Naive thymus-derived CD4-positive, alpha-beta T cell (primary cell): ENCODE measurements at regions not wholly inside any gene's neighbourhood (a gene's known extent, or its start where the extent isn't known, plus 50 kb on each side); places are given as distances from the start of the nearest gene placed in this dataset.

Source experiments
- ATAC-seq: fragments of 150-1000 bp; cut with Tn5 transposase; 2 replicates; pipeline ENCODE4 v1.10.0; 2021; ENCODE audit warnings: mild to moderate bottlenecking, moderate library complexity
- CTCF ChIA-PET: fragments of 350-600 bp; sonication (Branson Sonifier 250); formaldehyde crosslinking; loops from one replicate; lab custom pipeline; 2021; ENCODE audit warnings: antibody characterized with exemption; lab: Charles Lee
- POLR2A ChIA-PET: fragments of 350-600 bp; sonication (Branson Sonifier 250); formaldehyde crosslinking; loops from one replicate; lab custom pipeline; 2021; ENCODE audit warnings: antibody characterized with exemption, inconsistent platforms; lab: Charles Lee
- DNase-seq, 9 donors: peaks; one replicate each; pipeline versions ENCODE4 v3.0.0 to v3.0.0-alpha.2; 2020 to 2022; ENCODE audit warnings: mixed read lengths in 1 of 9
- H3K27ac ChIP-seq: one replicate; pipeline ENCODE4 v1.7.0; 2013; ENCODE audit warnings: mild to moderate bottlenecking, low read depth, low read length, moderate library complexity
- H3K27me3 ChIP-seq, 2 donors: one replicate each; pipeline ENCODE4 v1.7.0; 2013; ENCODE audit warnings: low read length in 2 of 2, mild to moderate bottlenecking in 2 of 2, moderate library complexity in 2 of 2; ENCODE audit not compliant: control insufficient read depth in 2 of 2, insufficient read depth in 2 of 2
- H3K36me3 ChIP-seq, 3 experiments: 1 replicate in 2 of 3; 2 replicates in 1 of 3; pipeline ENCODE4 v1.7.0; 2013; ENCODE audit warnings: low read length in 3 of 3, mild to moderate bottlenecking in 3 of 3, moderate library complexity in 1 of 3; ENCODE audit not compliant: insufficient read depth in 3 of 3, control insufficient read depth in 2 of 3
- H3K4me1 ChIP-seq, 2 donors: one replicate each; pipeline ENCODE4 v1.7.0; 2013; ENCODE audit warnings: low read length in 2 of 2, mild to moderate bottlenecking in 2 of 2, moderate library complexity in 1 of 2; ENCODE audit not compliant: control insufficient read depth in 2 of 2, insufficient read depth in 2 of 2
- H3K4me3 ChIP-seq: 2 replicates; pipeline ENCODE4 v1.7.0; 2013; ENCODE audit warnings: mild to moderate bottlenecking, low read length
- H3K9me3 ChIP-seq, 3 experiments: 1 replicate in 2 of 3; 2 replicates in 1 of 3; pipeline ENCODE4 v1.7.0; 2013; ENCODE audit warnings: low read length in 3 of 3; ENCODE audit not compliant: control insufficient read depth in 2 of 3
- H3K27ac Mint-ChIP-seq, 9 donors: one replicate each; pipeline ENCODE4 v1.8.0; 2020 to 2022; ENCODE audit warnings: mixed read lengths in 9 of 9, mild to moderate bottlenecking in 8 of 9, moderate library complexity in 5 of 9, inconsistent platforms in 2 of 9
- H3K27me3 Mint-ChIP-seq, 5 donors: one replicate each; pipeline ENCODE4 v1.8.0; 2021 to 2022; ENCODE audit warnings: mixed read lengths in 5 of 5, mild to moderate bottlenecking in 1 of 5
- H3K36me3 Mint-ChIP-seq, 5 donors: one replicate each; pipeline ENCODE4 v1.8.0; 2020 to 2022; ENCODE audit warnings: mixed read lengths in 5 of 5, mild to moderate bottlenecking in 3 of 5, inconsistent platforms in 1 of 5
- H3K4me1 Mint-ChIP-seq, 7 donors: one replicate each; pipeline ENCODE4 v1.8.0; 2020 to 2022; ENCODE audit warnings: mixed read lengths in 7 of 7, mild to moderate bottlenecking in 3 of 7, inconsistent platforms in 1 of 7
- H3K4me3 Mint-ChIP-seq, 10 donors: one replicate each; pipeline ENCODE4 v1.8.0; 2020 to 2022; ENCODE audit warnings: mild to moderate bottlenecking in 10 of 10, mixed read lengths in 10 of 10, moderate library complexity in 6 of 10, inconsistent platforms in 2 of 10
- H3K9me3 Mint-ChIP-seq, 11 donors: one replicate each; pipeline ENCODE4 v1.8.0; 2020 to 2022; ENCODE audit warnings: mixed read lengths in 11 of 11, mild to moderate bottlenecking in 4 of 11, inconsistent platforms in 1 of 11, moderate library complexity in 1 of 11
- intact Hi-C, 2 donors: fragments of 100-400 bp; cut with micrococcal nuclease; formaldehyde crosslinking; loops; one replicate each; pipeline ENCODE4 v1.15.1; 2023

- intact Hi-C loops, result no loop called here
- Histone ChIP-seq H3K27ac (no peak overlapping the region), H3K4me3 (no peak overlapping the region), H3K9me3 (no peaks in the 10 kb centered on the region), H3K36me3 (no peaks in the 10 kb centered on the region), H3K4me1 (no peaks in the 10 kb centered on the region), H3K27me3 (no peaks in the 10 kb centered on the region)
- CTCF ChIA-PET, result no interaction called here
- Mint-ChIP-seq H3K36me3 (no peaks in the 10 kb centered on the region), H3K27me3 (peaks cover 0 to 10% (median 3%) of the 10 kb centered on the region in 5 donors), H3K27ac (no peak overlapping the region), H3K9me3 (peaks cover 0 to 6% (median 0%) of the 10 kb centered on the region in 11 donors), H3K4me3 (no peak overlapping the region), H3K4me1 (no peaks in the 10 kb centered on the region)
- no peak for DNase-seq
- POLR2A ChIA-PET, result no interaction called here
- ATAC-seq, result no peak
Measured at GRCh38 chr2:15776629-15776919, 163.8 kb upstream of the MYCN start.

DNA sequence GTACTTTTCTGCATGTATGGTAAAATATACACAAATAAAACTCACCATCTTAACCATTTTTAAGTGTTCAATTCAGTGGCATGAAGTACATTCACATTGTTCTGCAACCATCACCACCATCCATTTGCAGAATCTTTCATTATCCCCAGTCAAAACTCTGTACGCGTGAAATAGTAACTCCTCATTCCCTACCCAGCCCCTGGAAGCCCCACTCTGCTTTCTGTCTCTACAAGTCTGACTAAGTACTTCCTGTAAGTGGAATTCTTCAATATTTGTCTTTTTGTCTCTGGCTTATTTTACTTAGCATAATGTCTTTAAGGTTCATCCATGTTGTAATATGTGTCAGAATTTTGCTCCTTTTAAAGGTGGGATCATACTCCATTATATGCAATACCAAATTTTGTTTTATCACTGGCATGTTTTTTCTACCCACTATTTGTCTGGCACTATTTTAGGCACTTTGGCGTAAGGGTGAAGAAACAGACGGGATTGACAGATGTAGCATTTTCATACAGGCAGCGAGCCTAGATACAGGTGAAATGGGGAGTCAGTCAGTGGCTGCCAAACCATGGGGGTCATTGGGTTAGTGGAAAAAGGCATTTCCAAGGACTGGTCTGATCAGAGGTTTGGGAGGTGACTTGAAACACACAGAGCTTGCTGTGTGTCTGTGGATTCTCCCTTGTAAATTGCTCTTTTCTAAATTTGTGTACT, 163.2 kb upstream of the MYCN start:
- Histone ChIP-seq H3K27me3 (no peaks in the 10 kb centered on the region), H3K27ac (no peak overlapping the region), H3K4me1 (no peaks in the 10 kb centered on the region), H3K4me3 (no peak overlapping the region), H3K36me3 (no peaks in the 10 kb centered on the region), H3K9me3 (no peaks in the 10 kb centered on the region)
- H3K4me3 Mint-ChIP-seq, result no peak overlapping the region
- H3K4me1 Mint-ChIP-seq, result no peaks in the 10 kb centered on the region
- intact Hi-C loops, result no loop called here
- ATAC-seq (no peak), DNase-seq (no peak)
- no peak overlapping the region for H3K27ac Mint-ChIP-seq
- POLR2A ChIA-PET, result no interaction called here
- CTCF ChIA-PET, result no interaction called here
- no peaks in the 10 kb centered on the region for H3K36me3 Mint-ChIP-seq
- peaks cover 0 to 10% (median 3%) of the 10 kb centered on the region in 5 donors for H3K27me3 Mint-ChIP-seq
- H3K9me3 Mint-ChIP-seq, result peaks cover 0 to 6% (median 0%) of the 10 kb centered on the region in 11 donors

GRCh38 chr2:15777795-15778371, 162.5 kb upstream of the MYCN start:
- no peak overlapping the region for H3K4me3 ChIP-seq
- no peaks in the 10 kb centered on the region for H3K9me3 ChIP-seq
- ATAC-seq (no peak), DNase-seq (no peak)
- POLR2A ChIA-PET, result no interaction called here
- Mint-ChIP-seq H3K9me3 (peaks cover 0 to 6% (median 0%) of the 10 kb centered on the region in 11 donors), H3K4me1 (no peaks in the 10 kb centered on the region), H3K27ac (no peak overlapping the region), H3K27me3 (peaks cover 0 to 10% (median 3%) of the 10 kb centered on the region in 5 donors), H3K4me3 (no peak overlapping the region), H3K36me3 (no peaks in the 10 kb centered on the region)
- H3K36me3 ChIP-seq, result no peaks in the 10 kb centered on the region
- H3K27me3 ChIP-seq, result no peaks in the 10 kb centered on the region
- no peaks in the 10 kb centered on the region for H3K4me1 ChIP-seq
- CTCF ChIA-PET, result no interaction called here
- intact Hi-C loops, result no loop called here
- no peak overlapping the region for H3K27ac ChIP-seq

- H3K4me1 Mint-ChIP-seq, result no peaks in the 10 kb centered on the region
- peaks cover 0 to 6% (median 0%) of the 10 kb centered on the region in 11 donors for H3K9me3 Mint-ChIP-seq
- CTCF ChIA-PET, result no interaction called here
- peaks cover 0 to 10% (median 3%) of the 10 kb centered on the region in 5 donors for H3K27me3 Mint-ChIP-seq
- DNase-seq (no peak), ATAC-seq (no peak)
- no peaks in the 10 kb centered on the region for H3K36me3 Mint-ChIP-seq
- intact Hi-C loops, result no loop called here
- POLR2A ChIA-PET, result no interaction called here
- H3K4me3 Mint-ChIP-seq, result no peak overlapping the region
- no peaks in the 10 kb centered on the region for H3K4me1 ChIP-seq
- no peaks in the 10 kb centered on the region for H3K27me3 ChIP-seq
- no peak overlapping the region for H3K4me3 ChIP-seq
- no peak overlapping the region for H3K27ac Mint-ChIP-seq
- H3K9me3 ChIP-seq, result no peaks in the 10 kb centered on the region
- H3K27ac ChIP-seq, result no peak overlapping the region
- H3K36me3 ChIP-seq, result no peaks in the 10 kb centered on the region
Measured at GRCh38 chr2:15778529-15779219, 161.7 kb upstream of the MYCN start.

GRCh38 chr2:15779381-15780041, 160.8 kb upstream of the MYCN start:
- Mint-ChIP-seq H3K9me3 (peaks cover 0 to 6% (median 0%) of the 10 kb centered on the region in 11 donors), H3K4me1 (no peaks in the 10 kb centered on the region), H3K4me3 (no peak overlapping the region), H3K36me3 (no peaks in the 10 kb centered on the region), H3K27ac (no peak overlapping the region), H3K27me3 (peaks cover 0 to 10% (median 3%) of the 10 kb centered on the region in 5 donors)
- intact Hi-C loops, result no loop called here
- Histone ChIP-seq H3K27ac (no peak overlapping the region), H3K4me3 (no peak overlapping the region), H3K4me1 (no peaks in the 10 kb centered on the region), H3K27me3 (no peaks in the 10 kb centered on the region), H3K9me3 (no peaks in the 10 kb centered on the region), H3K36me3 (no peaks in the 10 kb centered on the region)
- ATAC-seq (no peak), DNase-seq (no peak)
- CTCF ChIA-PET, result no interaction called here
- POLR2A ChIA-PET, result no interaction called here

DNA sequence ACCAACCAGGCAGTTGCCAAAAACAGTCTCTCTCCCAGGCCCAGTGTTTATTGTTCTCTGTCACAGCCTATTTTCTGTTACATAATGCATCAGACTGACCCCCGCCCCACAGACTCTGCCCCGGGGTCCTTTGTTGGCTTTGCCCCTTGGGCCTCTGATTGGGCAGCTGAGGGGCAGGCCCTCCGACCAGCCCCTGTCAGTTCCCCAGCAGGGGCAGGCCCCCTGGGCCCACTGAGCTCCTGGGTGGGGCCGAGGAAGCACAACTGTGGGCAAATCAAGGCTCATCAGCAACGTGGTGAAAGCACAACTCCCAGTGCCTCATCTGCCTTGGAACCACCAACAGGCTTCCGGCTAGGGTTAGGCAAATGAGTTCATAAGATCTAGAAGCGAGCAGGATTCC, 160.1 kb upstream of the MYCN start:
- Mint-ChIP-seq H3K9me3 (peaks cover 0 to 6% (median 0%) of the 10 kb centered on the region in 11 donors), H3K4me1 (no peaks in the 10 kb centered on the region)
- H3K4me3 ChIP-seq, result no peak overlapping the region

More for the DNA sequence above, 160.1 kb upstream of the MYCN start:
- POLR2A ChIA-PET, result no interaction called here
- Histone ChIP-seq H3K36me3 (no peaks in the 10 kb centered on the region), H3K4me1 (no peaks in the 10 kb centered on the region), H3K27ac (no peak overlapping the region), H3K27me3 (no peaks in the 10 kb centered on the region), H3K9me3 (no peaks in the 10 kb centered on the region)
- DNase-seq, result no peak
- CTCF ChIA-PET, result no interaction called here
- Mint-ChIP-seq H3K4me3 (no peak overlapping the region), H3K27ac (no peak overlapping the region), H3K36me3 (no peaks in the 10 kb centered on the region), H3K27me3 (peaks cover 0 to 15% (median 3%) of the 10 kb centered on the region in 5 donors)
- no peak for ATAC-seq
- intact Hi-C loops, result no loop called here
